A204.1 (cell line): ENCODE measurements at regions not wholly inside any gene's neighbourhood (a gene's known extent, or its start where the extent isn't known, plus 50 kb on each side); places are given as distances from the start of the nearest gene placed in this dataset.

Experiments used
- FAIRE-seq: peaks from 2 replicates; lab custom pipeline; 2012; peaks lifted over from hg19 to GRCh38; lab: Jason Lieb, UNC

DNA sequence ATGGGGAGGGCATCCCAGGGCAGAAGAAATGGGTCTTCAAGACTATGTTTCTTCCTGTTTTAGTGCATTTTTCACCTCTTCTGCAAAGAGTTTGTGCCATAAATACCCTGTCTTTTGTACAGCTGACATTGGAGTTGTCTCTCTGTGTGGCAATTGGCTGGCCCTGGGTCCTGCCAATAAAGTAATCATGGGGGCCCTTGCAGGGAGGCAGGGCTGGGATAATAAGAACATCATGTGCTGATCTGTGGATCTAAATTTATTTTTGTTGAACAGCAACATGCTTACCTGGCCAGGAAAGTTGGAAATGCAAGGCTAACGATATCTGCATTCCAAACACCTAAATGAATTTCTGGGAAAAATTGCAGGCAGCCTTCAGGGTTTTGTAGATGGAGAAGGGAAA, 174.6 kb upstream of the GATB start:
- no peak for FAIRE-seq

DNA sequence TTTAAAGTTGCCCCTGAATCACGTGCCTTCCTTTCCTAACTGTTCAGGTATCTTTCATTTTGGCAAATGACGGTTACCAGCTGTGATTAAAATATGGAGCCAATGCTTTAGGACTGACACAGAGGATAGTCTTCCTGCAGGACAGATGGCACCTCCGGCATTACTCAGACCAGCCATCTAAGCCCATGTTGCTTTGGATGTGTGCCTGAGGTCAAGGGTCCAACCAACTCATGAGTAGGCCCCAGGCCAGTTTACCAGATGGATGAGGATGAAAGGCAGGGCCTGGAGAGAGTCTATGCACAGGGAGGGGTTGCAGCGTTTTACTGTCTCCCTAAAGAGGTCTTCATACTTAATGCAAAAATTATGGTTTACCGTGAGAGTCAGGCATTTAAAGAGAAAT, 174.0 kb upstream of the GATB start:
- FAIRE-seq: no peak

DNA sequence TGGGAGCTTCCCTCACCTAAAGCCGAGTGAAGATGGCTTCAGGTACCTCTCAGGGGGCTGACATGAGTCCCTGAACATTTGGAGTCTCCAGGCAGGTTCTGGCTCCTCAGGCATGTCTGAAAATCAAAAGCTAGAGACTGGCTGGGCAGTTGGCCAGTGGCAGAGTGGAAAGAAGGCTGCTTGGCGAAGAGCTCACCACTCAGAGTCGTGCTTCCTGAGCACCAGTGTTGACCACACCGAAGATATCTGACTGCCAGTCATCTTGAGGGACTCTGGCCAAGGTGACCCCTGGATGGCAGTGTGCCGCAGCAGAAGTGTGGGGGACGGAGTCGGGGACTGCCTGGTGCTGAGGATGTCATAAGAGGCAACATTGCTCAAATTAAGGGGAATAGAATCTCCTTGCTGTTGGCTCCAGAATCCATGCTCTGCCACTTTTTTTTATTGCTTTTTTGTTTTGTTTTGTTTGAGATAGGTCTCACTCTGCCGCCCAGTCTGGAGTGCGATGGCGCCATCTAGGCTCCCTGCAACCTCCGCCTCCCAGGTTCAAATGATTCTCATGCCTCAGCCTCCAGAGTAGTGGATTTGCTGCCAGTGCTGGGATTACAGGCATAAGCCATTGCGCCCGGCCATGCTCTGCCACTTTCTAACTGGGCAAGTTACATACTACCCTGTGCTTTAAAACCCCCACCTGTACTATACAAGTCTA, 172.5 kb upstream of the GATB start:
- FAIRE-seq: no peak

DNA sequence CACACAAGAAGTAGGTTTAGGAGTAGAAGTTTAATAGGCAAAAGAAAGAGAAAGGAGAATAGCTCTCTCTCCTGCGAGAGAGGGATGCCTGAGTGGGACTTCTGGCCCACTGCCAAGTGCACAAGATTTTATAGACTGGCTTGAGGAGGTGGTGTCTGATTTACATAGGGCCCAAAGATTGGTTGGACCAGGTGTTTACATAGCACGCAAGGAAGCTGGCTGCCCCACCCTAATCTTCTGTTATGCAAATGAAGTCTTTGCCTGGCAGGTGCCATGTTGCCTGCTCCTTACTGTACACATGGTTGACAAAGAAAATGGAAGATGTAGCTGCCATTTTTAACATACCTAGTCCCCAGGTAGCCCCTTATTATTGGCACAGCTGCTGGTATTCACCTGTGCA, 170.8 kb upstream of the GATB start:
- FAIRE-seq: no peak

DNA sequence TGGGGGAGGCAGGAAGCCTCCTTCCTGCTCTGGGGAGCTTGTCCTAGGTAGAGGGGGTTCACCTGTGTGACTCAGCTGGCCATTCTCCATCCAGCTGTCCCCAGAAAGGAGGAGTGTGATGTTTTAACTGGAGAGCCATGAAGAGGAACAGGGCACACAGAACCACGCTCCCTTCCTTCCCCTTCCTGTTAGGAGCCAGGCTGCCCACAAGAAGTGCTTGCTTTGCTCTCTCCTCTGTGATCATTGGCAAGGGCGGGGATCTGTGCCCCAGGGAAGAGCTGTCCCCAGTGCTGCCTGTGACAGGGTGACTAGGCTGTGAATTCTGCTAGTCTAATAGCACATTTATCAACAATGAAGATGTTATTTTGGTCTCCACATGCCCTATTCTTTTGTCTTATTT, 169.6 kb upstream of the GATB start:
- FAIRE-seq: no peak

DNA sequence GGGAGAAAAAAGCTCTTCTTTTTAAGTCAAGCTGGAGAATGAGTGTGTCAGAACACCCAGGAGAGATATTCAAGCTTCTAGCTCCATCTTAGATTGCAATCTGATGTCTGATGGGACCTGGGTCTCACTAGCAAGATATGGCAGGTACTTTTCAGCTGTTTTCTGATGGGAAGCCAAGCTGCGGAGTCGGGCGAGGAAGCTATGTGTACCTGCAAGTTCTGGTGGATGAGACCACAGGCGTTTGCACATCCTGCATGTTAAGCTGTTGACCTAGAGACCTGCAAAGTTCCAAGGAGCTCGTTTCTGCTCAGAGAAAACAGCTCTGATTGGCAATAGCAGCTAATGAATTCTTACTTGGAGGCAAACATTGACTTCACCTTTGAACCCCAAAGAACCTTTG, 167.3 kb upstream of the GATB start:
- FAIRE-seq: no peak

DNA sequence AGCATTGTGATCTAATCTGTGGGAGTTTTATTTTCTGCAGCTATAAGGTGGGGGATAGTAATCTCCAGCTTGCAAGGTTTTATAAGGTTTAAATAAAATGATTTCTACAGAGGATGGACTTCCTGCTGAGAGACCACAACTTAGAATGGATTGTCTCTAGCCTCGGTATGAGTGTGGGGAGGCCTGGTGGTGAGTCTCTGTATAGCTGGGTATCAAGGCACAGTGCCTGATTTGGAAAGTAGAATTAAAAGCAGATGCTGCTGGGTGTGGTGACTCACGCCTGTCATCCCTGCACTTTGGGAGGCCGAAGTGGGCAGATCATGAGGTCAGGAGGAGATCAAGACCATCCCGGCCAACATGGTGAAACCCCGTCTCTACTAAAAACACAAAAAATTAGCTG, 162.0 kb upstream of the GATB start:
- no peak for FAIRE-seq

DNA sequence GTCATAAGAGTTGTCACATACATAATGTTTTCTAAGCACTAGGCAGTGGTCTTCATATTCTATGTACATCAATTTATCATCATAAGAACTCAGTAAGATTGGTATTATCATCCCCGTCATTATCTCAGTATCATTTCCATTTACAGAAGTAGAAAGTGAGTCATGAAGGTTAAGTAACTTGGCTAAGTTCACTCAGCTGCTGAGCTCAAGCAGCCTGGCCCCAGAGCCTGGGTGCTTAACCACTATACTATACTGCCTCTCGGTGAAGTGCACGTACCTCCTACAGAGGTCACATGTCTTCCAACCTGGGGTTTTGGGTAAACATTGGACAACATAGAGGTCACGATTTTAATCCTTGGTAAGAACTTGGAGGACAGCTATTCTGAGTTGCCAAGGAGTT, 161.5 kb upstream of the GATB start:
- FAIRE-seq: no peak

DNA sequence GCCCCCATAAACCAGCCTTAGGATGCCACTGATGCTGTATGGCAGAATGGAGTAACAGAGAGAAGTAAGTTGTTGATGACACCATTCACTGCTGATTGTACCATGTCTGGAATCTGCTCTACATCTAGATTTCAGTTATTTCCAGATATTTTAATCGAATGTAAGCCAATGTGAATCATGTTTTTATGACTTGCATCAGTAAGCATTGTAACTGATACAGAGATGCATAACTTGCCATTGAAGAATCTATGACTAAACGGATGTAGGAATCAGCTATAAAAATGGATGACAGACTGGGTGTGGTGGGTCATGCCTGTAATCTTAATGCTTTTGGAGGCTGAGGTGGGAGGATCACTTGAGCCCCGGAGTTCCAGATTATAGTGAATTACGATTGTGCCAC, 161.0 kb upstream of the GATB start:
- no peak for FAIRE-seq

DNA sequence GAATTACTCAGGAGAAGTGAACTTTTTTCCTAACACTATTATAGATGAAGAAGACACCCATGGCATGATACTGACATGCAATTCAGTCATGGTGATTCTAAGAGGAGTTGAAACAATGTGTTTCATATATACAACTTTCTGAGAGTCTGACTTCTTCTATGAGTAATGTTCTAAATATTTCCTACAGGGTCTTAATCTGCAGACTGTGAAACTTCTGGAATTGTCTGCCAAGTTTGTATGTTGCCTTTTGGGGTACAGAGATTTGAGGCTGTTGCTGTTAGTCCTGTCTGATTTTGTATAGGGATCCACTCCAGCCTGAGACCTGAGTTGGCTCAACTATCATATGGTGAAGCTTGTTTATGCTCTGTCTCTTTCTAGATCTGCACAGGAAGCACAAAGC, 160.6 kb upstream of the GATB start:
- no peak for FAIRE-seq

DNA sequence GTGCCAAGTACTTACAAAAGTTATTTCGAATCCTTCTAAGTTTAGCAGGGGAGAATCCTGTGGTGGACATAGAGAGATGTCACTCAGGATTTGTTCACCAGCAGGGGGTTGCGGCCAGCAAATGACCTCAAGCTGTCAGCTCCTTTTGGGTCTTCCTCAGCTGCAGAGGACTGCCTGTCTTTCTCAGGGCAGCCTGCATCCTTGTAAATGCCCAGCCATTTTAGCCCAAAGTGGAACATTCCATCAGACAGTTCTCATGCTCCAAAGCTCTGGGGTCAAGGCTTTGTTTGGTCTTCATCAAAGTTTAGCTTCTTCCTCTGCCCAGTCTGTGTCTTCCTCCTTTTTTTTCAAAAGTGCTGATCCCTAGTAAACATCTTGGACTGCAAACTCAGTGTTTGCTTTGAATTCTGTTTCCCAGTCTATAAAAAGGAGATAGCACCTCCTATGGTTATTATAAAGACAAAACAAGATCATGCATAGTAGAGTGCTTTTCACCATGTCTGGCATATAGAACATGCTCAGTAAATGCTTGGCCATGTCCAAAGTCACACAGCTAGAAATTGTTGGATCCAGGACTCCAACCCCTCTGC, 156.4 kb upstream of the GATB start:
- FAIRE-seq: no peak

DNA sequence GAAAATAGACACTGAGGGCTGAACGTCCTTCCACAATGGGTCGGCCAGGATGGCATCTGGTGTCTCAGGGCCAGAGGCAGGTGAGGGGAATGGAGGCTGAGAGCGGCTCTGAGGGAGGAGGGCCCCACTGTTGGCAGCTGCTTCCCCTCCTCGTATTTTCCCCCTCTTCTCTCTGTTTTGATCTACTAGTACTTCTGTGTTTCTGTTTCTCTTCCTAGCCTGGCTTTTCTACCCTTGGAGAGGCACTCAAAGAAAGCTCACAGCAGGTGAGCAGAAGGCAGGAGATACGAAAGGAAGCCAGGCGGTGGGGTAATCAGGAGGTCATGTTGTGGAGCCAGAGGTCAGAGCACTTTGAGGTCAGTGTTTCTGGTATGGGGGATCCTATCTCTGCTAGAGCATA, 151.8 kb upstream of the GATB start:
- no peak for FAIRE-seq

DNA sequence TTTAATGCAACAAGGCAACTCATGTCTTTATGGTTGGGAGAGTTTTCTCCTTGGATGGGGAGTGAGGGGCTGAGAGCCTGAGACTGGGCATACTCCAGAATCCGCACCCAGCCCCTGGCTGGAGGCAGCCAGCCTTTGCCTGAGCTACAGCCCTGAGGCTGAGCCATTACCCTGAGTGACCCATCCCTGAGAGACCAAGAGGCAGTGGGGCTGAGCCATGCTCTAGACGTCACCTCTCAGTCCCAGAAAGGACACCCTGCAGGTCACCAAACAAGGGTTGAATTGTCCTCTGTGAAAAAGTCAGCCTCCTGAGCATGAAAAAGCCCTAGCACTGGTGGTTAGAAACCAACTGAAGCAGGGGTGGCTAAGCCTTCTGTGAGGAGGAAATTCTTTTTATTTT, 151.2 kb upstream of the GATB start:
- FAIRE-seq: no peak

DNA sequence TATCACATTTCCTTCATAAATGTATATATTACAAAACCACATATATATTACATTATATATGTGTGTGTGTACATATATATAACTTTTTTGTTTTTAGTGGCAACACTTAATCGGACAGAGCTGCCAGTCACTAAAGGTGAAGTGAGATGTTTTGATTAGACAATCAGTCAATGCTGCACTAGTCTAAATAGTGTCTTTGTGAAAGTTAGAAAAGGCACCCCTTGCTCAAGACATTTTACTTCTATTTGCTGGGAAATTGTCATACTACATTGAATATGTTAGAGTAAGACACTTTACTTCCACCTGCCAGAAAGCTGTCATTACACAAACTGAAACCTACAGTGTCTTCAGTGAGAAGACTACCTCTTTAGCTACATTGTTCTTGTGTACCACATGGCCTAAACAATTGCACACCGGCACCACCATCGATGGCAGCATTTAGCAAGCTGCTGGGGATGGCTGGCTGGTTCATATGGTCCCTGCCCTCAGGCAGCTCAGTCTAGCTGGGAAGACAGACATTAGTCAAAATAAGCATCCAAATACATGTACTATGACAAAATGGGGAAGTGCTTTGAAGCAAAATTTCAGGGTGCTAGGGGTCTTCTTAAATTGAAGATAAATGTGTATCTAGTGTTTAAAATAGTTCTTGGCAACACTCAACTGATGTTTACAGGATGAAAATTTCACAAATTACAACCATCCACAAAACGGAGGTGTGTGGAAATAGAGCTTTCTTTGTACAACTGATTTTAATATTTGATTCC, 148.1 kb upstream of the GATB start:
- FAIRE-seq: no peak

DNA sequence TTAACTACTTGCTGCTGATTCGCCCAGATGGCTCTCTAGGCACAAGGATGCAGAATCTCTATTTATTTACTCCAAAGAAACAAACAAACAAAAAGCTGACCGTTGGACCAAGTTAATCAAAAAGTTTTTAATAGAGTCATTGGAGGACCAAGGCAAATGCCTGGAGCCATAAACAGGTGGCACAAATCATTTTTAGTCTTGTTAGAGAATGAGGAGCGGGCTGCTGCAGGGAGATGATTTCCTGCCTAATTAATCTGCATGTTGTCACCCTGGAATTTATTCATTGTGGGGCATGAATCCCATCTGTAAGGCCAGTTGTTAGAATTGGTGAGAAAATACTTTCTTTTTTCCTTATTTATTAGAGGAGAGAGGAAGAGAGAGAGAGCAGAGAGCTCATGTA, 147.4 kb upstream of the GATB start:
- no peak for FAIRE-seq

DNA sequence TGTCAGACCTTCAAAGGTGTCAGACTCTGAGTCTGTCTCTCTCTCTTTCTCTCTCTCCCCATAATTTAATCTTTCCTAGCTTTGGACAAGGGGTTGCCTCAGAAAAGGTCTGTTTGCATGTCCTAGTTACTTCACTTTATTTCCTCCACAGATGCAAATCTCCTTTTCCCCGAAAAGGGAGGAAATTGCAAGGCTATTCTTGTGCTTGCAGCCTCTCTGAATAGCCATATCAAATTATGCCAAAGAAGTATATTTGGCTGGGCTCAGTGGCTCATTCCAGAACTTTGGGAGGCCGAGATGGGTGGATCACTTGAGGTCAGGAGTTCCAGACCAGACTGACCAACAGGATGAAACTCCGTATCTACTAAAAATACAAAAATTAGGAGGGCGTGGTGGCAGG, 145.6 kb upstream of the GATB start:
- no peak for FAIRE-seq

DNA sequence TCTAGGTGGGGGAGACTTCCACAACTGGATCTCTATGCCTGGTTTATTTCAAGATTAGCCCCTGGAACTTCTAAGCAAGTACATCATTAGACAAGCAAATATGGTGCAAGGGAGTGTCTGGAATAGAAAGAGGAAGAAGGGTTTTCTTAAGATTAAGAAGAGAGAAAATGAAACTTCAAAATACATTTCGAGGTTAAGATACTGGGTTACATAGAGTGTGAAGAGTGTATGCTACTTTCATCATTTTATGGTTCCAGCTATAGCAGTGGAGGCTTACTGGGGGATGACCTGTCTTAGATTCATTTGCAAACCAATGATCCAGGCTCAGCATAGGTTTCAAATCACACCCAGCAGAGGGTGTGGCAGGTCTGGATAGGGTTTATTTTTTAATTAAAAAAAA, 144.4 kb upstream of the GATB start:
- FAIRE-seq: no peak

DNA sequence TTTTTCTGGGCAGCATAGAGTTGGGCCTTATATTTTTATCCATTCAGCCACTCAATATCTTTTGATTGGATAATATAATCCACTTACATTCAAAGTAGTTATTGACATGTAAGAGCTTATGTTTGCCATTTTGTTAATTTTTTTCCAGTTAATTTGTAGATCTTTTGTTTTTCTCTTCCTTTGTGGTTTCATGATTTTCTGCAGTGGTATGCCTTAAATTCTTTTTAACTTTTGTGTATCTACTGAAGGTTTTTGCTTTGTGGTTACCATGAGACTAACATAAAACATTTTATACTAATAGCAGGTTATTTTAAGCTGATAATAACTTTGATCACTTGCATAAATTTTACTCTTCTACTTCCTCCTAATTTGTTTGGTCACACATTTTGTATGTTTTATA, 140.8 kb upstream of the GATB start:
- no peak for FAIRE-seq

DNA sequence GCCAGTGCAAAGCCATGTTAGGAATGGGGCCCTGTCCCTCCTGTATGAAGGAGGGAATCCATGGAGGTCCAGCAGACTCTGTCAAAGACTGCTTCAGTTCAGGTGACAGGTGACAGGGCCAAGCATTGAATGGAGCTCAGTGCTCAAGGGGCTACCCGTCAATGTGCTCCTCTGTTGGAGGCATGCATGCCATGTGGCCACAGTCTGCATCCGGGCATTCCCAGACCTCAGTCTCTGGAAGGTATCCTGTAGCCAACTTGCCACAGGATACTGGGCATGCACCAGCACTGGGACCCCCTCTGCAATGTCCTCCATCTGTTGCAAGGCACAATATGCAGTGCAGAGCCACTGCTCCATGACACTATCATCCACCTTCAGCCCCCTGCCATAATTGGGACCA, 136.1 kb upstream of the GATB start:
- FAIRE-seq: no peak

DNA sequence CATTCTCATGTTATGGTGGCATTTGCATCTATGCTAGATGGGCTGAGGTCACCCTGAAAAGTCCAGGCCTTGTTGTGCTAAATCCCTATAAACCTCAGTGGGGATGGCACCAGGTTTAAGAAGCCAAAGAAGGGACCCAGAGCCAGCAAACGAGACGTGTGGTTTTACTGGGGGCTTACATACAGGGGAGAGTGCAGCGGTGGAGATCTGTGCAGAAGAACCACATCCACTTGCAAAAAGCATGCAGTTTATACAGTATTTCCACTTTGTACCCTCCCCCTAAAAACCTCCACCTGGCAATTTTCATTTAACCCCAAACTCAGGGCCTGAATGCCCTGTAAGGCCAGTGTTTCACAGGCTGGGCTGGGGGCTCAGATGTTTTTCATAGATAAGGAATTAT, 134.9 kb upstream of the GATB start:
- FAIRE-seq: no peak

DNA sequence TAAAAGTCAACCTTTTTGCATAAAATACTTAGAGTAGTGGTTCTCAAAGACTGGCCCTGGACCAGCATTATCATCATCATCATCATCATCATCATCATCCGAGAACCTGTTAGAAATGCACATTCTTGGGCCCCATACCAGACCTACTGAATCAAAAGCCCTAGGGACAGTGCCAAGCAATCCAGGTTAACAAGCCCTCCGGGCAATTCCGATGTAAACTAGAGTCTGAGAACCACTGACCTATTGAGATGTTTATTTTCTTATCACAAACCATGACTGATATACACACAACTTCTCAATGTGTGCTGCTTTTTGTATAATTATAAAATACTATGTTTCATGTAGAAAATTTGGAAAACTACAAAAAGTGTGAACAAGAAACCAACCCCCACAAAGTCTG, 133.4 kb upstream of the GATB start:
- no peak for FAIRE-seq

DNA sequence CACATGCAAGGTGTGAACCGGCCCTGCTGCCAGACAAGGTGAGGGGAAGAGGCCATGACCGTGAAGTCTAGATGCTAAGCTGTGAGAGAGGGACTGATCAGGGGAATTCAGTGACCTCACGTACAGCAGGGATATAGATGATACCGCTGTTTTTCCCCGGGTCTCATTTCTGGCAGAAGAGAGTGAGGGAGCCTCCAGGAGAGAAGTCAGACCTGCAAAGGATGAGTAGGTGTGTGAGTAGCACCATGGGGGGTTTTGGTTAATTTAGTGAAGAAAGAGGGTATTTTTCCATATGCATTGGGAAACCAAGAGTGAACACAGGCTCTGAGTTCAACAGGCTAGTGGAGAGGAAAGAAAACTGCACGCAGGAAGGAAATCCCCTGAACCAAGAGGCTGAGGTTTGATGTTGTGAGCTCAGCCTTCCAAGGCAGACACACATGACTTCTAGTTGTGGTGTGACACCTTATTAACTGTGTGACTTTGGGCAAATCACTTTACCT, 127.6 kb upstream of the GATB start:
- FAIRE-seq: no peak

DNA sequence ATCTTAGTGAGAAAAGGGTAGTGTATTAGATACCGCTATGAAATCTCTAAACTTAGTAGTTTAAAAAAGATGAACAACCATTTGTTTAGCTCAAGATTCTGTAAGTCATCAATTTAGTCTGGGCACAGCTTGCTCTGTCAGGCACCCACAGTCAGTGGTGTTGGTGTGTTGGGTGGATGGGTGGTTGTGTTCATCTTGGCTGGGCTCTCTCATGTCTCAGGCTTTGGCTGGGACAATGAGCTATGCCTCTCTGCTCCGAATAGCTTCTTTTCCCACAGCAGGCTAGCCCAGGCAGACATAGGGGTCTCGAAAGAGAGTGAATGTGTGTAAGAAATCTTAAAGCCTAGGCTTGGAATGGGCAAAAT, 127.0 kb upstream of the GATB start:
- FAIRE-seq: no peak
